DMS114 treated with DMSO at 0.1 percent for 48 hours (cell line): ENCODE measurements at regions not wholly inside any gene's neighbourhood (a gene's known extent, or its start where the extent isn't known, plus 50 kb on each side); places are given as distances from the start of the nearest gene placed in this dataset.
"Not testable (repeated sequence)": the region's sequence is repeated elsewhere in the genome, so short reads cannot be mapped to it uniquely, and the experiment has no call there.

Experiments used
- DNase-seq: peaks from one replicate; lab custom pipeline; 2025; ENCODE audit not compliant: unreplicated experiment; lab: John Stamatoyannopoulos, UW

DNA sequence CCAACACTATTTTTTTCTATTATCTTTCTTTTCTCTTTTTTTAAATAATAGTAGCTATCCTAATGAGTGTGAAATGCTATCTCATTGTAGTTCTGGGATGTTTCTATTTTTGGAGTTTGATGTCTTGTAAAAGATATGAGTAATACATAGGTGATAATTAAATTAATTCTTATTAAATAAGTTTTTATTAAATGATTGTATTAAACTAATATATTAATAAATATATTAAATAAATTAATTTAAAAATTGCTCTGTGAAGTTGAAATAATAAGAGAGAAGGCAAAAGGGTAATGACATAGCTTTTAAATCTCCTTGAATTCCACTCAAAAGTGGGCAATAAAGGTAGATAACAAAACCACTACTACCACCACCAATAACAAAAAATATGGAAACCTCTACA, 230.2 kb upstream of the SSTR1 start:
- DNase-seq: no peak

- DNase-seq: no peak
Measured at GRCh38 chr14:37985826-37986470, 221.8 kb upstream of the SSTR1 start.

DNA sequence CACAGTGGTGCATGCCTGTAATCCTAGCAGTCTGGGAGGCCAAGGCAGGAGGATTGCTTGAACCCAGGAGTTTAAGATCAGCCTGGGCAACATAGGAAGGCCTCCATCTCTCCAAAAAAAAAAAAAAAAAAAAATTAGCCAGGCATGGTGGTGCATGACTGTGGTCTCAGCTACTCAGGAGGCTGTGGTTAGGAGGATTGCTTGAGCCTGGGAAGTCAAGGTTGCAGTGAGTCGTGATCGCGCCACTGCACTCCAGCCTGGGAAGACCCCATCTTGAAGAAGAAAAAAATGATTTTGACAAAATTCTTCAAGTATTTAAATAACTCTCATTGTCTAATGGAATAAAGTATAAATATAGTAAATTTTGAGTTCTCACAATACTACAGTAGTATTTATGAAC, 219.2 kb upstream of the SSTR1 start:
- no peak for DNase-seq

- no peak for DNase-seq
Measured at GRCh38 chr14:37991027-37991426, 216.7 kb upstream of the SSTR1 start.

- no peak for DNase-seq
Measured at GRCh38 chr14:37992499-37992898, 215.2 kb upstream of the SSTR1 start.

DNA sequence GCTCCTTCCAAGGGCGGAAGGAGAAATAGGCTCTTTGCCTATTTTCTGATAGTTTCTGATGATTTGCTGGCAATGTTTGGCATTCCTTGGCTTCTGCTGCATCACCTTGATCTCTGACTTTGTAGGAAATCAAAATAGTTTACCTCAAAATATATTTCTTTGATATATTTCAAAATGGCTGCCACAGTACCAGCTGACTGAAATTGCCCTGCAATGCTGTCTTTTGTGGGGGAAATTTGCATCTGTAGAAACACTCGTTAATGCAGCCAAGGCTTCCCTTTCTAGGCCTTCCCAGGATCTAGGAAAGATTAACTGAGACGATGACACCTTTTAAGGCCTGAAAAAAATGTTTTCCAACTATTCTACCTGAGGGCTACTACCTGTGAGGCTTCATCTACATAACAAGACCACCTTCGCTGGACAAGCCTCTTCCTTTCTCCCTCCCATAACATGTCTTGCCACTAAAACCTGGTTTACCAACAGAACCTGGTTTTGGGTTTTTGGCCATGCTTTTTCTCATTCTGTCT, 212.8 kb upstream of the SSTR1 start:
- DNase-seq: no peak

DNA sequence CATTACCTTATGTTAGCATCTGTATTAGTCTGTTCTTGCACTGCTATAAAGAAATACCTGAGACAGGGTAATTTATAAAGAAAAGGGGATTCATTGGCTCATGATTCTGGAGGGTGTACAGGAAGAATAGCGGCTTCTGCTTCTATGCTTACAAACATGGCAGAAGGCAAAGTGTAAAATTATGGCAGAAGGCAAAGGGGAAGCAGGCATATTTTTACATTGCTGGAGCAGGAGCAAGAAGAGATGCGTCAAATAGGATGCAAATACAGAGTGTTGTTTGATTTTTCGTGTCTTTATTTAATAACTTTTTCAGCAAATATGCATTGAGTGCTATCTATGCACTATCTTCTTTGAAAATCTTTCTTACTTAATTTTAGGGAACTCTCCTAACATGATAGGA, 210.7 kb upstream of the SSTR1 start:
- no peak for DNase-seq

- DNase-seq: no peak
Measured at GRCh38 chr14:38000340-38000739, 207.4 kb upstream of the SSTR1 start.

DNA sequence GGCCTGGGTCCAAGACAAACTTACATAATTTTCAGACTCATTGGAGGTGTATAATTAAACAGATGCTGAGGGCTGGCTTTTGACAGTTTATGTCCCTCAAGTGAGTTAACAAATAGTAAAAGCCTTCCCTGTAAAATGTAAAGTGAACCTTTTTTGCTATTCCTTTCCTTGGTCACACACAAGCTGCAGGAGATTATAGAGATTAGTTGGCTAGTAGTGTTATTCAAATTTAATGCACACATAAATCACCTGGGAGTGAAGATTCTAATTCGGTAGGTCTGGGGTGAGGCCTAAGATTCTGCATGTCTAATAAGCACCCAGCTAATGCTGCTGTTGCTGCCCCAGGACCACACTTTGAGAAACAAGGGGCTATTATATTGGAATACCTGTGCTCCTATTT, 206.2 kb upstream of the SSTR1 start:
- no peak for DNase-seq

DNA sequence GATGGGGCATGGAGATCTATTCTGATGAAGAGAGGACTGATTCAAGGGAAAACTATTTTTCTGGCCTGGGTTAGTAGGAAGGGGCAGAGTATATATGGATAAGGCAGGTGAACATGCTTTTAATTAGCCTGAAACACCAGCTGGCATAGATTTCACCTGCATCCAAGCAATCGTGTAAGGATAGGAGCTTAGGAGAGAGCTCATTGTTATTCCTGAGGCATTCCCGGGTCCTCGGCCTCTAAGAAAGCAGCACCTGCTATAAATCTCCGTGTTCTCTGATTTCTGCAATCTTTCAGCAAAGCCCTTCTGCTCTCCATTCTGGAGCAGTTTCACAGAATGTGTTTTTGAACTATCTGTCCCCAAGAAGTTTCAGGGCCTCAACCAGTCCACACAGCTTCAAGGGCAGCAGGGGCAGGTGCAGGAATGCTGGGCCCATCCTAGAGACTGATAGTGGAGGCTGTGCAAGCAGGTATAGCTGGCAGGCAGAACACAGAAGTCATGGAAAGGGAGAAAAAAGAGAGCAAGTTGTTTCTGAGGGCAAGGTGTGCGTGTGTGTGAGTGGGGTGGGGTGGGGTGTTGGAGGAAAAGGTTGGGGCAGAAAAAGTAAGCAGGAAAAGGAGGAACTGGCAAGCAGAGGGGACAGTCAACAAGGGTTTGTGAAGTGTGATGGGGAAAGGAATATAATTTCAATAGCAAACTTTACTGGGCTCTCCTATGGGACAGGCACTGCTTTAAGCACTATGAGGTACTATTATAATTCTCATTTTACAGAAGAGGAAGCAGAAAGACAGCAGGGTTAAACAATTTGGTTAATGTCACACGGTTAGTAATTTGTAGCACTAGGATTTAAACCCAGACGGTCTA, 203.7 kb upstream of the SSTR1 start:
- no peak for DNase-seq

DNA sequence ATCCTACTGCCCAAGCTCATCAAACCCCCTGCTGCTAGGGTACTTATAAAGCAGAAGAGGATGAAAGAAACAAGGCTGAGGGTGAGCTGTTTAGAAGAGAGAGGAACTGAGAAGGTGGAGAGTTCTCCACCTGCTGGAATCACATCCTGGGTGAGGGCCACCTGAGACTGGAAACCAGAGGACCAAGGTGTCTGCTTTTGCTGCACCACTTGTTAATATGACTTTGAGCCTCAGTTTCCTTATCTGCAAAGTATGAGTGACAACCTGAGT, 203.2 kb upstream of the SSTR1 start:
- no peak for DNase-seq

DNA sequence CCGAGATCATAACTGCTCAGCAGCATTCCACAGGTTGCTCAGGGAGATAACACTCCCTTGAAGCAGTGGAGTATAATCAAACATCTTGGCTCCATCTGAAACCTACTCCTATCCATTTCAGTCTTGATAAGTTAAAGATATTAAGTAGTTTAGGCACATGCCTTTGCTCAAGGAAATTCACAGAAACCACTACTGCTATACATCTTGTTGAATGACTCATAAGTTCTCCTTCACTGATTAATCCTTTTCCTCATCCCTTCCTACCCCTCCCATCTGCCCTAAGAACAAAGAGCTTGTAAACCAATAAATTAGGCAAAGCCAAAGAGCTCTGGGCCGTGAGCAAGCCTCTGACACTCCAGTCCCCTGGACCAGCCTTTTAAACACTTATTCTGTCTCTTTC, 196.5 kb upstream of the SSTR1 start:
- not testable (repeated sequence) for DNase-seq

DNA sequence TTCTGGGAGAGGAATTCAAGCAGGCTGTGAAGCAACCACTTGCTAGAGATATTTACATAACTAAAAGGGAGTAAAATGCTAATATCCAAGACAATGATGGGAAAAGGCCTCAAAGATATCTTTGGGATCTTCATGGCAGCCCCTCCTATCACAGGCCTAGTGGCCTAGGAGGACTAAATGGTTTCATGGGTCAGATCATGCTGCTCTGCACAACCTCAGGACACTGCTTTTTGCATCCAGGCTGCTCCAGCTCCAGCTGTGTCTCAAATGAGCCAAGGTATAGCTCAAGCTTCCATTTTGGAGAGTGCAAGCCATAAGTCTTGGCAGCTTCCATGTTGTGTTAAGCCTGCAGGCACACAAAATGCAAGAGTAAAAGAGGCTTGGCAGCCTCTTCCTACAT, 195.6 kb upstream of the SSTR1 start:
- no peak for DNase-seq

GRCh38 chr14:38016497-38016896, 191.2 kb upstream of the SSTR1 start:
- DNase-seq: no peak

DNA sequence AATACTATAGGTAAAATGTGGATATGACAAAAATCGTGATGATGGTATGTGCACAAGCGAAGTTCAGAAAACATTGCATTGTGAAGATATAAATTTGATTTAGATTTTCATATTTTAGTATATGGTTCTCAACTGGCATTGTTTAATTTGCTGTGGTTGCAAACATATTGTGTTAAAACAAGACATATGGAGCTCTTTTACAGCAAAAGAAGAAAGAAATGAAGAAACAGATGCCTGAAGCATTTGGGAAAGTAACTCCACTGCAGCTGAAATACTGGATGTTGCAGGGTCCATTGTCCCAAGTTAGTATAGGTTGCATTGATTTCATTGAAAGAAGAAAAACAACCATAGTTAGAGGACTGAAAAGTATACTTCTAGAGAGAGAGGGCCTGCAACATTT, 185.8 kb upstream of the SSTR1 start:
- DNase-seq: no peak

DNA sequence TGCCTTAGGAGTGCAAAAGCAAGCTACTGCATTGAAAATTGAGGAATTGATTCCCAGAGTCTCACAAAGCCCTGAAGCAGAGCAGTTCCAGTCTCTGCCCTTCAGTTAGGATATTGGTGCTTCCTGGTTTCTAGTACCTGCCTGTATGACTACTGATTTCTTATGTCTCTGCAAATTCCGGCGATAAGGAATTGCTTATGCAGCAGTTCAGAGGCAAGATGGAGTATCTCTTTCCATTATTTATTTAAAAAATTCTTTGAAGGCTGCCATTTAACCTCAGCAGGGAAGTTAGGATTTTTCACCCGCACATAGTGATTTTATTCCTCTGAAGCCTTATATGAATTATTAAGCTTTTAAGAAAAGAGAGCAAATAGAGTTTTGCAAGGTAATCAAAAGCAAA, 184.9 kb upstream of the SSTR1 start:
- DNase-seq: no peak

DNA sequence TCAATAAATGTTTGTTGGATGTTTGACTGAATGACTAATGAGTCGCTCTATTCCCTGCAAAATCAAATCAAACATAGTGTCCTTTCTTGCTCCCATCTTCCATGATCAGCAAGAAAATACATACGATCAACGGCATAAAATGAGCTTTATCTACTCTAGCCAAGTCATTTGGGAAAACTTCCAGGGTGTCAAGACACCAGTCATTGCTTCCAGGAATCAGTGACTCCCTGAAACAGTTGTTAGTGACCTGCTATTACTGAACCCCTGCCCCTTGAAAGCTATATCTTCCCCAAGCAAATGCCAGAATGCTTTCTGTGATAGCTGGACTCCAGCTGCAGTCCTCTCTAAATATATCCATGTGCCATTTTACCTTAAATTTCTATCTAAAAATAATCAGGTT, 169.5 kb upstream of the SSTR1 start:
- DNase-seq: no peak

DNA sequence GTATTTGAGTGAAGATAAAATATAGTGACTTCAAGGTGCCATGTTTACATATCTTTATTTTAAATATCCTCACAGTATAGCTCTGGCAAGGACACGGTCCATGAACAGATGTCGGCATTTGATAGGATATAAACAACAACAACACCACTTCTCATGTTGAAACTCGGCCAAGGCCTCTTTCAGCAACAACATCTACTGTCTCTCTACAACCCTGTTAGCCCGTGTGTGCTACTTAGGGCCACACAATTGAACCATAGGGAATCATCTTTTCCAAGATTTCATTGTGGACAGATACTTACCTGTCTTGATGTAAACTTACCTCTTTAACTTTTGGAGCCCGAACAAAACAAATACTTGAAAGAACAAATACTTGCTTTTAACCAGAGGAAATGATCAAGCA, 168.7 kb upstream of the SSTR1 start:
- DNase-seq: no peak

- DNase-seq: no peak
Measured at GRCh38 chr14:38039496-38039895, 168.2 kb upstream of the SSTR1 start.

DNA sequence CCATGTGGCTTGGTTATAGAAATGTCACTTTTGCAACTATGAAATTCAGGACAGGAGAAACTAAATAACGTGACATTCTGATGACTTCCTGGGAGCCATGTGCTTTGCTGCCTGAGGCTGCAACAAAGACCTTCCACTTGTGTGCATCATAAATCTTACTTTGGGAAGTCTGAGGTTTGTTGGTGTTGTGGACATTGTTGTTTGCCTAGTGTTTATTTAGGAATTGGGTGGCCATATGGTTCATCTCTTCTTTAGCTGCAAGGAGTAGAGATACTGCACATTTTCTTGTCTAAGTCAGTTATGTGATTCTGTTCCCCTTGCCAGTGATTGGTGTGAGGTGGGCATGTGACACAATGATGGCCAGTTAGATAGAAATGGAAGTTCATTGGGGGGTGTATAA, 167.3 kb upstream of the SSTR1 start:
- no peak for DNase-seq

DNA sequence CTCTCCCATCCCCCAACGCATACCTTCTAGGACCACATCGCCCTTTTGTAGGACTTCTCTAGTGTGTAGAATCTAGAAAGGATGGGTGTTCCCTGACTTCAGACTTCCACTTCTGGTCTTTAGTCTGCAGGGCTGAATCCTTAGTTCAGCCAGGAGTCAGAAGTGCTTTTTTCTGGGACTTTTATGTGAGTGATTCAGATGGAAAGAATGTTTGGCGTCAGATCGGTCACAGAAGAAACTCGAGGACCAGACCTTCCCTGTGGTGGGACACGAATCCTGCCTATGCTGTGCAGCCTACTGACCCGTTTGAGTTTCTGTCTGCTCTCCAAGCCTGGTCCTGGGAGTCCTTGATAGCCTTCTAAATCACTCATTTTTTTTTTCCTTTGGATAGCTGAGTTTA, 165.4 kb upstream of the SSTR1 start:
- DNase-seq: no peak

DNA sequence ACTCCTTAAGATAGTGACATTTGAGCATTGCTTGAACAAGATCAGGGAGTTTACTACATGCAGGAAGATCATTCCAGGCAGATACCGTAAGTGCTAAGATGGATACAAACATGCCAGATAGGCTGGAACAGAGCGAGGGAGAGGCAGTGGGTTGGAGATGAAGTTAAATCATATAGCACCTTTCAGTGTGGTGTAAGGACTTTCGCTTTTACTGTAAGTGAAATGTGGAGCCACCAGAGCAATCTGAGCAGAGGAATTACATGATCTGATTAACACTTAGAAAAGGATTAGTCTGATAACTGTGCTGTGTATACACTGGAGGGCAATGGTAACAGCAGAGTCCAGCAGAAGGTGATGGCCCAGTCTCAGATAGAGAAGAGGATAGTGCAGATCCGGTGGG, 163.0 kb upstream of the SSTR1 start:
- no peak for DNase-seq

DNA sequence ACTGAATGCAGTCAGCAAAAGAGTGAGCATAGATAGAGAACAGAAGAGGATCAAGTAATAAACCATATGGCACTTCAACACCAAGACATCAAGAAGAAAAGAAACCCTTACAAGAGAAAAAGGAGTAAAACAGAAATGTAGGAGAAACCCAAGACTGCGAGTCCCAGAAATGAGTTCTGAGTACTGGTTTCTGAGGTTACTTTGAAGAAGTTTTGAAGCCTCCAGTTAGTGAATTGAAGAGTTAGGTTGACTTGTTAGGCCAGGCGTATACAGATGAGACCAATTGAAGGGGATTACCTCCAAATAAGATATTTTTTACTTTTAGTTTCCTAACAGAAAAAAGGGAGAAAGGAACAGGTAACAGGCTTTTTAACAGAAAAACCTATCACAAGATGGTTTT, 162.2 kb upstream of the SSTR1 start:
- no peak for DNase-seq
